NB4 (cell line): ENCODE measurements at regions not wholly inside any gene's neighbourhood (a gene's known extent, or its start where the extent isn't known, plus 50 kb on each side); places are given as distances from the start of the nearest gene placed in this dataset.

ENCODE experiments used
- POLR2A ChIP-seq: IDR thresholded peaks from 2 replicates; pipeline ENCODE4 v1.6.1; 2011; ENCODE audit warnings: mild to moderate bottlenecking; ENCODE audit not compliant: insufficient read length; ENCODE audit errors: extremely low read depth
- TF ChIP-seq, protein P1 (sequence below): IDR thresholded peaks from one replicate; pipeline ENCODE4 v1.5.1; 2012; ENCODE audit warnings: low read depth, low read length

DNA sequence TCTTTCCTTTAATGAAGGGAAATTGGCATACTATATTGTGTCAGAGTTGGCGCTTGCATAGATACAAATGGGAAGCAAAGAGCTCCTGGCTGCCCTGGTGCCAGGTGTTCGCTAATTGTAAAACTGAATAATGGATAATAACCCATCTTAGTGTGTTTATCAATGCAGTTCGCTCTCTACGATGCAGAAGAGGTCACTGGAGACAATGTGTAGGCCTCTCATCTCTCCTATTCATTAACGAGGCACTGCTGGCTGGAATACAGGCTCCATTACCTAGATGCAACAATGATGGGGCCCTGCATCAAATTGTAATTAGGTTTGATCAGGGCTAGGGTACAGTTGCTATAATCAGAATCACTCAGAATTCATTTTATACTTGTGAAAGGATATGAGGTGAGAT, 171.0 kb downstream of the RMI1 start:
- TF ChIP-seq POLR2A = no peak
- TF ChIP-seq, protein P1, sequence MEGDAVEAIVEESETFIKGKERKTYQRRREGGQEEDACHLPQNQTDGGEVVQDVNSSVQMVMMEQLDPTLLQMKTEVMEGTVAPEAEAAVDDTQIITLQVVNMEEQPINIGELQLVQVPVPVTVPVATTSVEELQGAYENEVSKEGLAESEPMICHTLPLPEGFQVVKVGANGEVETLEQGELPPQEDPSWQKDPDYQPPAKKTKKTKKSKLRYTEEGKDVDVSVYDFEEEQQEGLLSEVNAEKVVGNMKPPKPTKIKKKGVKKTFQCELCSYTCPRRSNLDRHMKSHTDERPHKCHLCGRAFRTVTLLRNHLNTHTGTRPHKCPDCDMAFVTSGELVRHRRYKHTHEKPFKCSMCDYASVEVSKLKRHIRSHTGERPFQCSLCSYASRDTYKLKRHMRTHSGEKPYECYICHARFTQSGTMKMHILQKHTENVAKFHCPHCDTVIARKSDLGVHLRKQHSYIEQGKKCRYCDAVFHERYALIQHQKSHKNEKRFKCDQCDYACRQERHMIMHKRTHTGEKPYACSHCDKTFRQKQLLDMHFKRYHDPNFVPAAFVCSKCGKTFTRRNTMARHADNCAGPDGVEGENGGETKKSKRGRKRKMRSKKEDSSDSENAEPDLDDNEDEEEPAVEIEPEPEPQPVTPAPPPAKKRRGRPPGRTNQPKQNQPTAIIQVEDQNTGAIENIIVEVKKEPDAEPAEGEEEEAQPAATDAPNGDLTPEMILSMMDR = no peak
